Erythroblast (primary cell): ENCODE measurements at regions not wholly inside any gene's neighbourhood (a gene's known extent, or its start where the extent isn't known, plus 50 kb on each side); places are given as distances from the start of the nearest gene placed in this dataset.

Source experiments
- DNase-seq, 2 experiments: peaks; one replicate each; lab custom pipeline; 2025; lab: John Stamatoyannopoulos, UW
- GATA1 ChIP-seq: IDR thresholded peaks from 2 replicates; pipeline ENCODE4 v1.6.1; 2011; ENCODE audit warnings: low read depth, mild to moderate bottlenecking, control low read depth, low read length, moderate library complexity
- POLR2A ChIP-seq: IDR thresholded peaks from 2 replicates; pipeline ENCODE4 v1.6.1; 2011; ENCODE audit warnings: mild to moderate bottlenecking, low read length

DNA sequence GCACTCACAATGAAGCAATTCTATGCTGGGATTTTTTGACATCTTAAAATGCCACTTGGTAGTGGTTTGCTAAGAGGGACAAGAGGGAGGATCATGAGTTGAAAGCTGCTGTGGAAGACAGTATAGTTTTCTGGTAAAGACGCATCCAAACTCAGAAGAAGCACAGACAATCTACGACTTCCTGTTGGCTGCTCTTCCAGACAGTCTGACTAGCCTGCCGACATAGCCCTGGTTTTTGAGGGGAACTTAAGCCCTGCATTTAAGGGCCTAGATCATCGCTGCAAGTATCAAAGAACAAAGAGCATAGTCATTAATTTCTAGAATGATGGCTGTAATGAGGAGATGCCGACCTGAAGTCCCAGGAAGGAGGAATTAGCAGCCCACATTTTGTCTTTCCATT lies 99.9 kb upstream of the IKZF1 start:
- TF ChIP-seq POLR2A (no peak), GATA1 (no peak)
- DNase-seq: no peak

- DNase-seq: no peak
These were observed 101.0 kb upstream of the IKZF1 start for GRCh38 chr7:50203521-50203920.

DNA sequence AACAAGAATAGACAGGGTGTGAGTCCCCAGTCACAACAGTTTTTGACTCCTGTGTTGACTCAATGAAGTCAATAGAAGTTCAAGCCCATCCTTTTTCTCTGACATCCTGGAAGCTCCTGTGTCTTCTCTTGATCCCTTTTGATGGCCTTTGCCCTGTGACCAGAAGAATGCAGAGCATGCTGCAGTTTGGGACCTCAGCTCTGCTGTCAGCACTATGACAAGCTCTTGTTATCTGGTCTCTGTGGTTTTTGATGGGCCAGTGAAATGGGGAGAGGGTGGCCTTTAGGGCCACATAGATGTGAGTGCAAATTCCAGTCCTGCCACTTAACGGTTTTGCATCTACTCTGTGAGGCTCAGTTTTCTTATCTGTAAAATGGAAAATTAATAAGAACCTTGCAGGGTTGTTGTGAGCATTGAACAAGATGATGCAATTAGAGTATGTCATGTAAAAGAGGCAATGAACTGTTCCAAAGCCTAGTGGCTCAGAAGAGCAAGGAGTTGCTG lies 102.4 kb upstream of the IKZF1 start:
- TF ChIP-seq POLR2A: no peak
- TF ChIP-seq GATA1: no peak
- DNase-seq: no peak

More at GRCh38 chr7:50203521-50203920, 101.0 kb upstream of the IKZF1 start:
- TF ChIP-seq POLR2A (no peak), GATA1 (no peak)

GRCh38 chr7:50199824-50200223 lies 104.7 kb upstream of the IKZF1 start:
- no peak for DNase-seq
- TF ChIP-seq POLR2A: no peak
- TF ChIP-seq GATA1: no peak

- DNase-seq: no peak
- TF ChIP-seq GATA1 (no peak), POLR2A (no peak)
These were observed 104.5 kb upstream of the ZPBP start for GRCh38 chr7:50197549-50197948.

DNA sequence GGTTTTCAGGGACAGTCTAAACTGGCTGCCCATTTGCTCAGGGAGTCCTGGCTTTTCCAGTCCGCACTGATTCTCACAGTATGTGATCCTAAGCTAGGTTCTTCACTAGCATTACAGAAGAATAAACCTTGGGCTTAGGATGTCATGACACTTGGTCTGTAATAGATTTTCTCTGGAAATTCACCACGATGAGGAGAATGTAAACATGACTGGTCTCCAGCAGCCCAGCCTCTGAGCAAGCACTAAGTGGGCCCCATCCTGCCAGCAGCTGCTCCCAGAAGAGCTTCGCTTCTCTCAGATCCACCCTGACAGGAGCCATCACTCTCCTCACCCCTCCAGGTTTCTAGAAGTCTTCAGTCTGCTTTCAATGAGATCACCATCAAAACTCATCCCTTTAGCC lies 103.7 kb upstream of the ZPBP start:
- DNase-seq: no peak
- TF ChIP-seq GATA1 (no peak), POLR2A (no peak)

DNA sequence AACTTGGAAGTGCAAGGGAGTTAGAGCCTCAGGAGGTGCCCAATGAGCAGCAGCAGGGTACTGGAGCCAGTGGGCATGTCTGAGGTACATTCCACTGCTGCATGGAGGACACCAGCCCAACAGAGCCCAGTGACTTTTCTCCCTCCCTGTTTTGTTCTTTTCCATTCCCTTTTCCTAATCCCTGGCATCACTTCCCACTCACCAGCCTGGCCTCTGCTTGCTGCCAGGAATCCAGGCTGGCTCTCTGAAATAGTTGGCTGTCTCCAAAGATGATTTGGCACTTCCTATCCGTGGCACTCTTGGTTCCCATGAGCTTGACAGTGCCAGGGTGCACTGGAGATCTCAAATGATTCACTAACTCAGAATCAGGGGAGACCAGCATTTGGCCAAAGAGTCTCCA lies 97.7 kb upstream of the ZPBP start:
- no peak for DNase-seq
- TF ChIP-seq GATA1: no peak
- TF ChIP-seq POLR2A: no peak

DNA sequence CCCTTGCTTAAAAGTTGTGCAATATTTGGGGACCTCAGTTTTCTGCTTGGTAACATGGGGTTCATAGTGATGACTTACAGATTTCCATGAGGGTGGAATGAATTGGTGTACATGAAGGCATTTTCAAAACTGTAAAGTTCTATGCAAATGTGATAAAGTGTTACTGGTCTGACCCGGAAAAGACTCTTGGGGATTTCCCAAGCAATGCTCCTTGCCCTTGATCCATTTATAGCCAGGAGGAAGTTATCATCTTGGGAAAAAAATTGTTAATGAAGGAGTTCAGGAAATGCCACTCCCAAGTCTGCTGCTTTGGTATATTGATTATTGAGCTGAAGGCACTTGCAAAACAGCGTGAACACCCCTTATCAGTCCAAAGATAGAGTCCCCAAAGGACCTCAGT lies 96.3 kb upstream of the ZPBP start:
- no peak for TF ChIP-seq GATA1
- TF ChIP-seq POLR2A: no peak

GRCh38 chr7:50185951-50186682 lies 93.1 kb upstream of the ZPBP start:
- DNase-seq: no peak
- TF ChIP-seq POLR2A (no peak), GATA1 (no peak)

More for the DNA sequence above, 96.3 kb upstream of the ZPBP start:
- DNase-seq: no peak

DNA sequence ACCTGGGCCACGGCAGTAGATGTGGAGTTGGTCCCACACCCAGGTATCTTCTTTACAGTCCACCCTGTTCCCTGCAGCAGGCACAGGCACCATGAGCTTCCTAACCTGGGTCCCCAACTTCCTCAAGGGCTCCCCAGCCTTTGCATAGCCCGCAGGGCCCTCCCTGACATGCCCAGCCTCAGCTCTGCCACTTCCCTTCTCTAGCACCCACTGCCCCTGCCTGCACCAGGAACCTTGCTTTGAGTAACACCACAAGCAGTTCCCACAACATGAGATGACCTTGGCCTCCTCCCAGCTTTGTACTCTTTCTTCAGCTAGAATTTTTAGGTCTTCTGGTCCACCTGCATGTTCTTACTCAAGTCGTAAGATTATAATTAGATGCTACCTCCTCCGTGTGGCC lies 92.2 kb upstream of the ZPBP start:
- TF ChIP-seq POLR2A: no peak
- no peak for TF ChIP-seq GATA1
- no peak for DNase-seq

DNA sequence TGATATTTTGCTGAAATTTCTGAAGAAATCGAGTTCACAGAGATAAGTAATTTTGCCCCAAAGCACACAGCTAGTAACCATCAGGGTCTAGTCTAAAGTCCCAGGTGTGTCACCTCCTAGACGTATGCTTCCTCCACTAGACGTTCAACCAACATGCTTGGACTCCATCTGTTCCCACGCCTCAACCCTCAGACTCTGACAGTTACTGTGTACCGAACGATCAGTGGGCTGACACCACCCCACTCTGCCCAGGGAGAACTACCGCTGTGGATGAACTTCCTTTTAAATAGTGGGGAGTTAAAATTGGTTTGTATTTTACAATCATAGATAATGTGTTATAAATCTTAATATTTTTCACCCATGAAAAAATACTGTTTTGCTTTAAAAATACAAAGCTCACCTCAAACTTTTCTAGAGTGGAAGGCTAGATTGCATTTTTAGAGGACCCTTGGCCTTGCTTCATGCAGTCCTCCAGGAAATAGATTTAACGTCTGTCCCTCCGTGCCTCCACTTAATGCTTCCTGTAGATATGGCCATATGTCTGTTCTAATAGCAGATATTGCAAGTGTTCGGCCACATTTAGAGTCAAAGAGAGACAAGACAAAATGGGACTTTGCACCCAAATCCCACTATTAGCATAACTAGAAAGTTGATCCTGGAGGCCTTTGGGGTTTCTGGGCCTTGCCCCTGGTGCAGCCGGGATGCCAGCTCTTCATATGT lies 91.4 kb upstream of the ZPBP start:
- no peak for TF ChIP-seq POLR2A
- no peak for TF ChIP-seq GATA1
- DNase-seq: no peak

- TF ChIP-seq POLR2A (no peak), GATA1 (no peak)
- DNase-seq: no peak
These were observed 89.7 kb upstream of the ZPBP start for GRCh38 chr7:50182759-50183158.

- no peak for DNase-seq
- TF ChIP-seq POLR2A (no peak), GATA1 (no peak)
These were observed 88.0 kb upstream of the ZPBP start for GRCh38 chr7:50181081-50181480.

DNA sequence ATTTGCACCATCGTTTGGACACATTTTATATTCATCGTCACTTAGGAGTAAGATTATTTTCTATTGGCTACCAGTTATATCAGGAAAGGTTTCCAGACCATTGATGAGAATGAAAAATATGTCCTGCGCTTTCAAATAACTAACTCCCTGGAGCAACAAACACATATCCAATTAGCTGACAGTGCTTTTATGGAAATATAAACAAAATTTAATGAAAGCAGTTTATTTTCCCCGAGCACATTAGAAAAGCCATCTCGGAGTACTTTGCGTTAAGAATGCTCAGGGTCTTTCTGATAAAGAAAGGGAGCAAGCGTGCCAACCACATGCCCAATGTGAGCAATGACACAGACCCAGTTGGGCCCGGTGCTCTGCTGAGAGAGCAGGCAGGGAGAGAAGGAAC lies 85.1 kb upstream of the ZPBP start:
- DNase-seq: no peak
- TF ChIP-seq POLR2A (no peak), GATA1 (no peak)

- DNase-seq: no peak
- no peak for TF ChIP-seq GATA1
These were observed 81.9 kb upstream of the ZPBP start for GRCh38 chr7:50174948-50175347.
